Amniotic epithelial cell (primary cell): ENCODE measurements at regions not wholly inside any gene's neighbourhood (a gene's known extent, or its start where the extent isn't known, plus 50 kb on each side); places are given as distances from the start of the nearest gene placed in this dataset.

Experiments
- DNase-seq: peaks from one replicate; pipeline ENCODE4 v3.0.0-alpha.2; 2010; ENCODE audit warnings: low read depth

DNA sequence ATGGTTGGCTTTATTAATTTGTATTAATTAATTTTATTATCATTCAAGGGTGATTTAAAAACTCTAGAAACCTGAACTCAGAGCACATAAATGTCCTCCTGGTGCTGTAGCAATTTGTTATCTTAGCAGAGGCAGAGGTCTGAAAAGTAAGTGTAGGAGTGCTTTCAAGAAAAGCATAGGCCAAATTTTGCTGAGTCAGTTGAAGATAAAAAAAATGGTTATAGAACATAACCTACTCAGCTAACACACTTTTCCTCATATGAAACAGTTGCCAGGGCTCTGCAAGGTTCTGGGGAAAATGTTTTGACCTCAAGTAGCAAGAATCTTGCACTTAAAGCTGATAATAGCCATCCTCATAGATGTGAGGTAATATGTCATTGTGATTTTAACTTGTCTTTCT, 53.5 kb upstream of the CHODL start:
- DNase-seq = no peak

DNA sequence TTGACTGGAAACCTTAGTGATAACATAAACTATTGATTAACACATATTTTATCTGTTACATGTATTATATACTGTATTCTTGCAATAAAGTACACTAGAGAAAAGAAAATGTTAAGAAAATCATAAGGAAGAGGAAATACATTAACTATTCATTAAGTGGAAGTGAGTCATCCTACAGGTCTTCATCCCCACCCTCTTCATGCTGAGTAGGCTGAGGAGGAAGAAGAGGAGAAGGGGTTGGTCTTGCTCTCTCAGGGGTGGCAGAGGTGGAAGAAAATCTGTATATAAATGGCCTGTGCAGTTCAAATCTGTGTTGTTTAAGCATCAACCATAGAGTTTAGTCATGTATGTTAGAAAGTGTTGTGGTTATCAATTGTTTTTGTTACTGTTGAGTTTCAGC, 66.1 kb upstream of the CHODL start:
- DNase-seq = no peak

DNA sequence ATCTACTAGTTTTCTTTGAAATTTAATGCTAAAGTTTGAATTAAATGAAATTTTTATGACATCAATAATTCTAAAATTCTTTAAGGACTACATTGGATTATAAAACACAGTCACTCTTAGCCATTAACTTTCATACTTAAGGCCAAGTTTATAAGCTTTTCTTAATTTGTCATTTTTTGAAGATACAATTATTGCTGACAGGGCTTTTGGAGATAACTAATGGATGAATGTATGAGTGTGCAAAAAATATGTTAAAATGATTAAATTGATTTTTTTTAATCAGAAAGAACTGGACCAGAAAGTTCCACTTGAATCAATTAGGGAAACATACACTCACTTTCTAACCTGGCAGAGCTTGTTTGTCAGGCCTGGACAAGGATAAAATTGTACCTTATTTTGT, 70.3 kb upstream of the CHODL start:
- no peak for DNase-seq

DNA sequence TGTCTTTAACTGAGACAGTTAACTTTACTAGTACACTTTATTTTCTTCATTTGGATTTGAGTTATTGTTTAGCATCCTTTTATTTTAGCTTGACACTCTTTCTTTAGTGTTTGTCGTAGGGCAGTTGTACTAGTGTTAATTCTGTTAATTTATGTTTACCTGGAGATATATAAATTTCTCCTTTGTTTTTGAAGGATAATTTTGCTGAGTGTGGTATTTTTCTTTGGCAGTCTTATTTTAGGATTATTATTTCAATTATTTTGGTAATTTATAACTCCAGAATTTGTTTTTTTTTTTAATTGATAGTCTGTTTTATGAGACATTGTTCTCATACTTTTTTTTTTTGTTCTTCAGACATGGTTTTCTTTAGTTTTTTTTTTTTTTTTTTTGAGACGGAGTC, 73.8 kb upstream of the CHODL start:
- DNase-seq = no peak

DNA sequence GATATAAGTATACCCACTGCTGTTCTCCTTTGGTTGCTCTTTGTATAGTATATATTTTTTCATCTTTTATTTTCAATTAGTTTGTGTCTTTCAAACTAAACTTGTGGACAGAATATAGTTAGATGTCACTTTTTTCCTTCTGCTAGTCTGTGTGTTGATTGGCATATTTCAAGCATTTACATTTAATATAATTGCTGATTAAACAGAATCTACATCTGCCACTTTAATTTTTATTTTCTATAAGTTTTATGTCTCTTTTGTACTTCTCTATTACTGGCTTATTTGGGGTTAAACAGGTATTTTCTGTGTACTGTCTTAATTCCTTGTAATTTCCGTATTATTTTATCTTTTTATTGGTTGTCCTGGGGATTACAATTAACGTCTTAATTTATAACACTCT, 74.4 kb upstream of the CHODL start:
- no peak for DNase-seq

DNA sequence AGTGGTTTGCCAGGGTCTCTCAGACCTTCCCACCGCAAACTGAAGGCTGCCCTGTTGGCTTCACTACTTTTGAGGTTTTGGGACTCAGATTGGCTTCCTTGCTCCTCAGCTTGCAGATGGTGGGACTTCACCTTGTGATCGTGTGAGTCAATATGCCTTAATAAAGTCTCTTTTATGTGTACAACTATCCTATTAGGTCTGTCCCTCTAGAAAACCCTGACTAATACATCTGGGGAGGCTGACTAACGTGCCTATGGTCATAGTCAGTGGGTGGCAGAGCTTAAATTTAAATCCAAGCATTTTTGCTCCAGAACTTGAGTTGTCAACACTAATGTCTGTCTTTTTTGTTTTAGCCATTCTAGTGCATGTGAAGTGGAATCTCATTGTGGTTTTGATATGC, 76.5 kb upstream of the CHODL start:
- DNase-seq = no peak

DNA sequence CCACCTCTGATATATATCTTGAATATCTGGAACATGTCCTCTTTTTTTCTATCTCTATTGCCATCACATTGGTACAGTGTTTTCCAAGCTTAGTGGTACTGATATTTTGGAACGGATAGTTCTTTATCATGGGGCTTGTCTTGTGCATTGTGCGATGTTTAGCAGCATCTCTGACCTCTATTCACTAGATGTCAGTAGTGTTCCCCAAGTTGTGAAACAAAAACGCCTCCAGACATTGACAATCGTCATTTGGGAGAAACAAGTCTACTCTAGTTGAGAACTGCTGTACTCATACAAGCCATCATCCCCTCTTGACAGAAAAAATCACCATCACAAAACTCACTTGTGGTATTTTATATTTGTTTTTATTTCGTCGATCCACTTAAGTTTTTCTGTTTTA, 79.7 kb upstream of the CHODL start:
- no peak for DNase-seq

DNA sequence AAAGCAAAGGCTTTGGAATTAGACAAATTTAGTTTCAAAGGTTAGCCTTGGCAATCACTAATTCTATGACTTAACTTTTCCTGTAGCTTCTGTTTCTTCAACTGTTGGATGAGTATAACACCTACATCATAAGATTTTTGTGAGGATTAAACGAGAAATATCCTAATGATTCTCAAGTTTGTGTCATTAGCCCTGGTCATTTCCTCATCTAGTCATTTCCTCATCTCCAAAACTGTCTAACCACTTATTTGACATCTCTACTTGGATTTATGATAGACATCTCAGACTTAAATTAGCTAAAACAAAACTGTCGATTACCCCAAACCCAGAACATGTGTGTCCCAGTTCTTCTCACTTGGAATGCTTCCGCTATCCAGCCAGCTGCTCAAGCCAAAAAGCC, 80.2 kb upstream of the CHODL start:
- DNase-seq = no peak

DNA sequence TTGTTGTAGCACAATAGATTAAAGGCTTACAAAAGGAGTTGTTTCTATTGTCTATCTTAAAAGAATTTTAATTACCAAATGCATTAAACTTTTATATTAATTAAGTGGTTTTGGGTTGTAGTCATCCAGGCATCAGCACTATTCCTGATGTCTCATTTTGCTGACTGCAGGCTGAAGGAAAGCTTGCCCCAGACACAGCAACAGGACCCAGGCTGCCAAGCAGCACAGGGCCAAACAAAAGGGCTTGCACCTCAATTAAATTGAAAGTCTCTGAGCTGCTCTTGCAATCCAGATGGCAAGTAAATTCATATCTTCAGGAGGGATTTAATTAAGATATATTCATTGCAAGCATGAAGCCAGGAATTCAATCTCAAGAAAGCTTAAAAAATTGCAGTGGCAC, 80.7 kb upstream of the CHODL start:
- no peak for DNase-seq

DNA sequence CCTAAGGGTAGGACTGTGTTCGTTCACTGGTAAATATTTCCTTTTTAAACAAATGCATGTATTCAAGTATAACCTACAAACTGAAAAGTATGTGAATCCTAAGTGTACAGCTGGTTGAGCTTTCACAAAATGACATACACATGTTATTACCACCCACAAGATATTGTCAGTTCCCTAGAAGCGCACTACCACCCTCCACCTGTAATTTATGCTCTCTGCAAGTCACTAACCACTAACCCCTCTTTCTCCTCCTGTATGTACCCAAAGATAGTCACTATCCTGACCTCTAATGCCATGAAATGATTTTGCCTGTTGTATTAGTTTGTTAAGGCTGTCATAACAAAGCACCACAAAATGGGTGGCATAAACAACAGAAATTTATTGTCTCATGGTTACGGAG, 82.8 kb upstream of the CHODL start:
- DNase-seq = no peak

DNA sequence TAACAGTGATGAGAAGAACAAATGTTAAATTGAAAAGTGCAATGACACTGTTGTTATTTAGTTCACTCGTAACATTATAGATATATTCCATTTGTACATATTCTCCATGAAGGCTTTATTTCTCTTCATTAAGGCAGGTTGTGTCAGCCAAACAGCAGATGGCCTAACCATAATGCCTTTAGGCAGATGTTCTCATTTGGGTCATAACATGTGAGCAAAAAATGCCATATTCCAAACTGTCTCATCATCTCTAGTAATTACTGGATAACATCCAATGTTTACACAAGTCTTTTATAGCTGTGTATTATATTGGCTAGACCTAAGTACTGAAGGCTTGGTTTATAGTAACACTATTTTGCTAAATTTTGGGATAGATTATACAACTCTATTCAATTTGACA, 87.2 kb upstream of the CHODL start:
- DNase-seq = no peak

DNA sequence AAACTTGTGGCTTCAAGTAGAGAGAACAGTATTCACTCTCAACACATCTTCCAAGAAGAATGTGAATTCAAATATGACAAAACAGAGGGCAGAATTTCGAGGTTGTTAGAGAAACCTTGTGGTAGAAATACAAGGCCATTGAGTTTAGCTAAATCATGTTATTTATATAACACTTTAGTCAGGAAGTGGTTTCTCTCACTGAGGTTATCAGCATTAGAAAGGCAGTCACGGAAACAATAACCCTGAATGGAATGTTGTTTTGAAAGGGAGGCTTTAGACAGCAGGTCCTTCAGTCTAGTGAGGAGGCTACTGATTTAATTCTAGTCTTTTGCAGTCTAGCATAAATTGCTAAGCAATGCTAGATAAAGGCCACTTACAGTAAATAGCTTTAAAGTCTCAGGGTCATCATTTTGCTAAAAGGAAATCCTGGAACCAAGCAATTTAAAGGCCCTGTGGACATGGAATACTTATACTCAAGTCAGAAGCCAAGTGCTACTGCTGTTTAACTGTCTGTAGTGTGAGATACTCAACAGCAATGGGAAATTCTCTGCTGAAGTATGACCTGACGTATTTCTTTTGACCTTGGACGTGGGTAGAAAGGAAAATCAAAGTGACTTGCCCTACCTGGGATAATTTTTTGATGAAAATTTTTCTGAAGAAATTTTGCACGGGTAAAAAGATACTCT, 89.0 kb upstream of the CHODL start:
- no peak for DNase-seq

DNA sequence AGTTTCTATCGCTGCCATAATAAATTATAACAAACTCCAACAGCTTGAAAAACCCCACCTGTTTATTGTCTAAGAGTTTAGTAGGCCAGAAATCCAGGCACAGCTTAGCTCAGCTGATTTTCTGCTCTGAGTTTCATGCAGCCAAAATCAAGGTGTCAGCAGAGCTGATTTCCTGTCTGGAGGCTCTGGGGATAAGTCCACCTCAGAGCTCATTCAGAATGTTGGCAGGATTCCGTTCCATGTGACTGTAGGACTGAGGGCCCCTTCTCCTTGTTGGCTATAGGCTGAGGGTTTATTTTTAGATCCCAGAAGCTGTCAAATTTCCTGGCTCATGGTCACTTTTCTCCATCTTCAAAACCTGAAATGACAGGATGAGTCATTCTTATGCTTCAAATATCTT, 91.6 kb upstream of the CHODL start:
- DNase-seq = no peak

DNA sequence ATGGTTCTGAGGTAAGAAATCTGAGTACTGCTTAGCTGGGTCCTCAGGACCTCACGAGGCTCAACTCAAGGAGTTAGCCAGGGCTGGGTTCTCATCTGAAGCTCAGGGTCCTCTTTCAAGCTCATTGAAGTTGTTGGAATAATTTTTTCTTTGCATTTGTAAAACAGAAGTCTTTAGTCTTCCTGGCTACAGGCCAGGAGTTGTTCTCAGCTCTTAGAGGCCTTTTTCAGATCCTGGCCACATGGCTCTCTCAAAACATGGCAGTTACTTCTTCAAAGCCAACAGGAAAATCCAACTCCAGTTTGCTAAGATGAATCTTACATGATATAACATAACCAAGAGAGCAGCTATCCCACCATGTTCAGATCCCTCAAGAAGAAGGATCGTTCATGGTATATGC, 92.3 kb upstream of the CHODL start:
- DNase-seq = no peak

DNA sequence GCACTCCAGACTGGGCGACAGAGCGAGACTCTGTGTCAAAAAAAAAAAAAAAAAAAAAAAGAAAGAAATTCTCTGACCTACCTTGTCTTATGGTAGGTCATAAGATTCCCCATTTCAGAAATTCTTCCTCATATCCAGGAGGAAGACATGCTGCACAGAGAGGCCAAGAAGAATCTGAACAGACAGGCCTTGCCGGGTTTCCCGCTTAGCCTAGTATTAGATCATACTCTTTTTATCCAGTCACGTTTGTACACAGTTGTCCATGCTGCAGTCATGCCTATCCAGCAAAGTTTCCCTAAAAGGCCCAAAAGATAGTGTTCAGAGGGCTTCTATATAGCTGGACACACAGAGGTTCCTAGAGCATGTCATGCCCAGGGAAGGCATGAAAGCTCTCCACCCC, 93.6 kb upstream of the CHODL start:
- no peak for DNase-seq

DNA sequence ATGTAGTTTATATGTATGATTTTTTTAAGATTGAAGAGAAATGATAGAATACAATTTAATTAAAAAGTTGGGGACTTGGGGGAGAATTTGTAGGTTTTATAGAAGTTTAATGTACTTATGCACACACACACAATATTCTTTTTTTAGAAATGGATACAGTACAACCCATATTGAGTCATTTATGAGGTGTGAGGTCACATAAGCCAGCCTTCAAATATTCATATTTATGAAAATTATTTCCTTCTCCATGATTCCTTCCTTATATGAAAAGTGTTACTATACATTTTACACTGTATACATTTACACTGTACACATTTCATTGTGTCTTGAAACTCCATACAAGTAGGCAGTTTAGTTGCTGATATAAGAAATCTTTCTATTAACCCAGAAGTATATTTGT, 96.2 kb upstream of the CHODL start:
- no peak for DNase-seq

DNA sequence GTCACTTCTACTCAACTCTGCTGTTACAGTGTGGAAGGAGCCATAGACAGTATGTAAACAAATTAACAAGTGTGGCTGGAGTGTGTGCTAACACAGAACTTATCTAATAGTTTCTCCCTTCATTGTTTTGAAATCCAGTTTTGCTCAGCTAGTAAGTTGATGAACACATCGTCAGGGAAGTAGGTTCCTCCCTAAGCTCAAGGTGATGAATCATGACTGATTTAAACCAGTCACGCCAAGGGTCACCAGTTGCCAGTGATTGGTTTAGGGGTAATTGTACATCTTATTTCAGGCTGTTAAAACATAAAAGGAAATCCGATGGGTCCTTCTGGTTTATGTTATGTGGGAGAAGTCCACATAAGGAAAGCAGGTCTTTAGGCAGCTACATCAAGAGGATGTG, 97.0 kb upstream of the CHODL start:
- DNase-seq = no peak

DNA sequence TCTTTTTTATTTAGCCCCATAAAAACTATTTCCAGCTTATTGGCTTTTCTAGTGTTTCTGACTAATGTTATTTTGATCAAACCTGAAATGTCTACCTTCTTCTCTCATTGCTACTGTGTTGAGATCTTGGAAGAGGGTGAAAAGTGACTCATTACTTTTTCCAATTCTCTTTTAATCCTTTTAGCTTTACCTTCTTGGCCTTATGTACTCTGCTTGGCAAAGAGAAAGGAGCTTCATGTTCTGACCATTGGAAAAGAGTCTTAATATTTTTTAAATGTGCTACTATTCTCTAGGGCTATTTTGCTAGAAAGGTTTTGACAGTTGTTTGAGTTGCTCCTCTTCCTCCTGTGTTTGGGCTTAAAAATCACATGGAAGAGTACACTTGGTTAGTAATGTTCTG, 97.8 kb upstream of the CHODL start:
- no peak for DNase-seq

DNA sequence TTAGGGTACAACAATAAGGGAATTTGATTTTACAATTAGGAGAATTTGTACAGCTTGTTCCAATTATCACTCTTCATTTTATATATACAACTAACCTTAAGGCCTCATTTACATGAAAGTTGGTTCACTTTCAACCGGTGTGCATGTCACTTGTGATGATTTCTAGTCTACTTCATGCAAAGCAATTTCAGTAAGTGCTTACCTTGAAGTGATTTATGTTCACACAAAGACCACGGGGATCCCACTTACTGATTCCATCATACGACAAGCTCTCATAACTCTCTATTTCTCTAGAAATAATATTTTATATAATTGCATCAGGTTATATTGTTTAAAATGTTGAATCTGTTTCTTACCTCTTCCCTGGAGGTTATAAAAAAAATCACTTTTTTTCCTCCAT, 100.3 kb upstream of the CHODL start:
- DNase-seq = no peak

DNA sequence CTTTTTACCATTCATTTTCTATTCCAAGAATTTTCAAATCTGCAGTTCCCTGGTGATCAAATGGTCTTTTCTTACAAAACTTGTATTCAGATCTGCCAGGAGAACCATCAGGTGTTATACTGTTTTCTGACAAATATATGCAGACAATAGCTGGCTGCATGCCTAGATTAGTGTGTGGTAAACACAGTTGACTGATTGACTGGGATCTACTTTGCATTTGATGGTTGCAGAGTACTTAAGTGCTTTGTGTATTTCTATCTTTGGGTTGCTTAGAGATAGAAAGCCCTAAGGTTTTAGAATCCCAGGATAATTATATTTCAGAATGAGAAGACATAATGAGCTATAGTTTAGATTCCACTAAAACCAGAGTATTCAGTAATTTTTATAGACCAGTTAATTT, 102.0 kb upstream of the CHODL start:
- DNase-seq = no peak

DNA sequence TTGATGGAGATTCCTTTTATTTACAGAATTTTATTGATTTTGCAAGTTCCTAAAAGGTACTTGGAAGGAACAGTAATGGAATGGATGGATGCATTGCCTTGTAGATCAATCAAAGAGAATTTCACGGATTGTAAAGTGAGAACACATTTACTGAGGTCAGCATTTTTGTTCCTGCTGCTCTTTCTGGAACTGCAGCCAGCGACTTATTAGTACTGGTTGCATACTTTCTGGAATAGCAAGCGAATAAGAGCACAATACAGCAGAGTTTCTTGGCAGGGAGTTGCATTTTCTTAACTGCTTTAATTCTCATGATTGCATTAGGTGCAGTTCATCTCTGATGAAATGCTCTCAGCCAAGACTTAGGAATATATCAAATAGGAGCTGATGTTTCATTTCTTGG, 106.1 kb upstream of the CHODL start:
- DNase-seq = no peak

DNA sequence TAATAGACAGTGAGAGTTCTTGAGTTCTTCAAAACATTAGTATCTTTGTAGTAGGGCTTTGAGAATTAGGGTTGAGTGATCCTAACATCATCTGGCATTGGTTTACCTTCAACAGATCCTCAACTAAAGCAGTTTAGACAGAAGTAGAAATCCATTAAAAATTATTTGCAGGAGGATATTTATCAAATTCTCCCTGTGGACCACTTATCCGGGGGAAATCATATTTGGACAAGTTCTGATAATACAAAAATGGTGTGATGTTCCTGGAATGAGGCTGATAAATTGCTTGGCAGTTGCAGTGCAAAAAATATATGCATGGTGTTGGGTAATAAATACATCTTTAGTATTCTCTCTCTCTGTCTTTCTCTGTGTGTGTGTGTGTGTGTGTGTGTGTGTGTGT, 115.1 kb upstream of the CHODL start:
- no peak for DNase-seq

DNA sequence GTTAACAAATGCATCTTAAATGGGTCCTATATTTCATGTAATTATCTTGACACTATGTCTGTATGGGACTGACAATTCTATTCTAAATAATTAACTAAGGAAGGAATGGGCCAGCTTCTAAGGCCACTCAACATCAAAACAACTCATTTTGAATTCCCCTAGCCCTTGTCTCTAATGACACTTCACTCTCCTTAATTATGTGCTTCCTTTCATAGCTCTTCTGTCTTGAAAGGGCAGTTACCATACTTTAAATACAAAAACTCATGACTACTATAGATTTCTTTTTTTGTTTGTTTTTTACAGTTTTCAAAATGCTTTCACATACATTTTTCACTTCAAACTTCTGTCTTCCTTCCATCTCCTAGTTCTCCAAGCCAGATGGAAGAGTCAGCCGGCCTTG, 126.1 kb upstream of the CHODL start:
- no peak for DNase-seq

DNA sequence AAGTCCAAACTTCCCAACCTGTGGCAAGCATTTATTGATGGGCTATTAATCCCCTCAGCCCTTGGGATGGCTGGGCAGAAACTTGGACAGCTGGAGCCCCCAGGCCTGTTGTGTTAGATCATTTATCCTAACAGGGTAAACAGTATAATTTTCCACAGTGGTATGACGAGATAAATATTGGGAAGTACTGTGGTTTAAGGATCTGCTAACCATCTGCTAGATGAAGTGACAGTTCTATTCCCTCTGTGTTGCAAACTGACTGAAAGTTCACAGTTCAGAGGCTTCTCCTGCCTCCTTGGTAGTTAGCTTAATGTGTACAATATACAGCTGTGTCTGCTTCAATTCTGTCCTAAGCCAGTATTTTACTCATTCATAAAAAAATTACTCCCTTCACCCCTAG, 127.5 kb upstream of the CHODL start:
- DNase-seq = no peak

DNA sequence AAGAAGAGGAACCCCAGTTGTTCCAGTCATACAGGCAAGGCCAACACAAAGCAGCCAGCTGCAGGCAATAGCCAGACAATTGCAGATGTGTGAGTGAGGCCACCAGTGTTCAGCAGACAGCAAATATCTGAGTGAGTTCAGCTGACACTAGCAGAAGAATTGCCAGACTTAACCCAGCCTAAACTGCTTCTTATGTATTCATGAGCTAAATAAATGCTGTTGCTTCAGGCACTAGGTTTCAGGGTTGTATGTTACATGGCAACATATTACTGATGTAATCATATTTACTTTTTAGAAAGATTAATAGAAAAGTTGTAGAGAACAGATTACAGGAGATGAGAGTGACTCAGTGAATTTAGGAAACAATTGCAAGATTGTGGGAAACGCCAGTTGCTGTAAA, 129.8 kb upstream of the CHODL start:
- DNase-seq = no peak
